SU-DHL-6 (cell line): ENCODE measurements at regions not wholly inside any gene's neighbourhood (a gene's known extent, or its start where the extent isn't known, plus 50 kb on each side); places are given as distances from the start of the nearest gene placed in this dataset.

ENCODE experiments used
- CTCF ChIP-seq: fragments of 200-600 bp; sonication (generic); IDR thresholded peaks from one replicate; pipeline ENCODE4 v1.5.1; 2017; ENCODE audit warnings: antibody characterized with exemption, mild to moderate bottlenecking, low read length, moderate library complexity; ENCODE audit not compliant: insufficient read depth, poor library complexity, severe bottlenecking
- EZH2phosphoT487 ChIP-seq: fragments of 200-600 bp; sonication (generic), shearing (Covaris generic); conservative IDR thresholded peaks from 2 replicates; pipeline ENCODE4 v1.6.1; 2018; ENCODE audit warnings: mild to moderate bottlenecking, antibody characterized with exemption, low read length, moderate library complexity, mixed read lengths

GRCh38 chr13:97858161-97858560 lies 95.3 kb upstream of the IPO5 start:
- no peak for TF ChIP-seq CTCF
- no peak for TF ChIP-seq EZH2phosphoT487
